ENCODE measurements at regions not wholly inside any gene's neighbourhood (a gene's known extent, or its start where the extent isn't known, plus 50 kb on each side); places are given as distances from the start of the nearest gene placed in this dataset.

DNA sequence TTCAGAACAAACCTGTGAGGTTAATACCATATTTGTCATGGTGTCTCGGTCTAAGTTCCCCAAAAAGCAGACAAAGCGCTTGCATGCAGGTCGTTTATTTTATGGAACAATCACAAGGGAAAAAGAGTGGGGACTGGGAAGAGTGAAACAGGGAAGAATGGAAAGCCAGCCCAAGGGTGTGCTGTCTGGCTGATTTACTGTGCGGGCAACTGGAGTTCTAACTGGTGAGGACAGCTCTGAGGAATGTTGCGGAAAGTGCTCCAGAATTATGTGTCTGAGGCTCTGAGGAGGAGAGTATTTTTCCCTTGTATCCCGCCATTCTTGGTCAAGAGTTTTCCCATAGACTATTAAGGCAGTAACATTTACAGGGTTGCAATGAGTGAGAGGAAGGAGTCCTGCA lies 465.4 kb downstream of the RMST start:
- TF ChIP-seq FOXM1 (IDR thresholded peaks at IDR 0.05; ENCODE audit: borderline replicate concordance) (no peak), BHLHE40 (IDR thresholded peaks at IDR 0.05; ENCODE audit: borderline replicate concordance) (no peak), SUZ12 (IDR thresholded peaks at IDR 0.05) (no peak), FOXK2 (IDR thresholded peaks at IDR 0.05) (no peak), ARNT (IDR thresholded peaks at IDR 0.05) (no peak), ZNF384 (IDR thresholded peaks at IDR 0.05) (no peak), FOXA1 (IDR thresholded peaks at IDR 0.05) (no peak), ELF4 (IDR thresholded peaks at IDR 0.05) (no peak), NFRKB (IDR thresholded peaks at IDR 0.05) (no peak), TARDBP (IDR thresholded peaks at IDR 0.05) (no peak), HDGF (IDR thresholded peaks at IDR 0.05; ENCODE audit: borderline replicate concordance) (no peak)
- TF ChIP-seq, protein P1, sequence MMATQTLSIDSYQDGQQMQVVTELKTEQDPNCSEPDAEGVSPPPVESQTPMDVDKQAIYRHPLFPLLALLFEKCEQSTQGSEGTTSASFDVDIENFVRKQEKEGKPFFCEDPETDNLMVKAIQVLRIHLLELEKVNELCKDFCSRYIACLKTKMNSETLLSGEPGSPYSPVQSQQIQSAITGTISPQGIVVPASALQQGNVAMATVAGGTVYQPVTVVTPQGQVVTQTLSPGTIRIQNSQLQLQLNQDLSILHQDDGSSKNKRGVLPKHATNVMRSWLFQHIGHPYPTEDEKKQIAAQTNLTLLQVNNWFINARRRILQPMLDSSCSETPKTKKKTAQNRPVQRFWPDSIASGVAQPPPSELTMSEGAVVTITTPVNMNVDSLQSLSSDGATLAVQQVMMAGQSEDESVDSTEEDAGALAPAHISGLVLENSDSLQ (IDR thresholded peaks at IDR 0.05) = no peak
